Neural cell (in vitro differentiated cells): ENCODE measurements at regions not wholly inside any gene's neighbourhood (a gene's known extent, or its start where the extent isn't known, plus 50 kb on each side); places are given as distances from the start of the nearest gene placed in this dataset.

Experiments
- H2AFZ ChIP-seq: fragments of 200-600, 300-800 bp; sonication (generic), shearing (Covaris generic); 2 replicates; pipeline ENCODE4 v1.6.0; 2014; ENCODE audit warnings: low read depth, mild to moderate bottlenecking, antibody characterized with exemption, low read length, moderate library complexity
- H3F3A ChIP-seq: fragments of 200-600 bp; shearing (Covaris generic); 2 replicates; pipeline ENCODE4 v1.6.1; 2016; ENCODE audit warnings: mild to moderate bottlenecking, moderate library complexity, mixed read lengths, antibody characterized with exemption, low read length; ENCODE audit not compliant: insufficient read depth, poor library complexity, severe bottlenecking
- H3K27ac ChIP-seq: fragments of 200-600, 300-800 bp; sonication (generic), shearing (Covaris generic); 2 replicates; pipeline ENCODE4 v1.5.1; 2014; ENCODE audit warnings: mild to moderate bottlenecking, low read length, moderate library complexity
- H3K27me3 ChIP-seq: fragments of 300-800, 200-600 bp; sonication (generic), shearing (Covaris generic); 2 replicates; pipeline ENCODE4 v1.6.0; 2014; ENCODE audit warnings: mild to moderate bottlenecking, low read depth, low read length, moderate library complexity; ENCODE audit not compliant: insufficient read depth
- H3K36me3 ChIP-seq: fragments of 300-800, 200-600 bp; sonication (generic), shearing (Covaris generic); 2 replicates; pipeline ENCODE4 v1.5.1; 2014; ENCODE audit warnings: mild to moderate bottlenecking, antibody characterized with exemption, low read length, moderate library complexity; ENCODE audit not compliant: insufficient read depth
- H3K4me2 ChIP-seq: fragments of 300-800, 200-600 bp; sonication (generic), shearing (Covaris generic); 2 replicates; pipeline ENCODE4 v1.6.0; 2014; ENCODE audit warnings: mild to moderate bottlenecking, low read length
- H3K4me3 ChIP-seq: fragments of 300-800, 200-600 bp; sonication (generic), shearing (Covaris generic); 2 replicates; pipeline ENCODE4 v1.5.1; 2014; ENCODE audit warnings: mild to moderate bottlenecking, low read length, moderate library complexity
- H3K79me2 ChIP-seq: fragments of 200-600 bp; shearing (Covaris generic); replicated peaks from 2 replicates; pipeline ENCODE4 v1.6.0; 2014; ENCODE audit warnings: mild to moderate bottlenecking, low read length, moderate library complexity; ENCODE audit not compliant: insufficient read depth
- H3K9ac ChIP-seq: fragments of 300-800, 200-600 bp; sonication (generic), shearing (Covaris generic); 2 replicates; pipeline ENCODE4 v1.6.1; 2016; ENCODE audit warnings: mild to moderate bottlenecking, low read length, mixed read lengths
- H3K9me2 ChIP-seq: fragments of 200-600 bp; shearing (Covaris generic); 2 replicates; pipeline ENCODE4 v1.6.1; 2016; ENCODE audit warnings: mild to moderate bottlenecking, low read length, mixed read lengths; ENCODE audit not compliant: insufficient read depth
- H3K9me3 ChIP-seq: fragments of 200-600, 300-800 bp; sonication (generic), shearing (Covaris generic); 2 replicates; pipeline ENCODE4 v1.6.1; 2016; ENCODE audit warnings: mild to moderate bottlenecking, mixed run types, low read length, moderate library complexity, mixed read lengths
- H4K20me1 ChIP-seq: fragments of 200-600 bp; shearing (Covaris generic); 2 replicates; pipeline ENCODE4 v1.6.1; 2016; ENCODE audit warnings: mild to moderate bottlenecking, mixed run types; ENCODE audit not compliant: insufficient read depth
- CTCF ChIP-seq: fragments of 450-650 bp; IDR thresholded peaks from 2 replicates; pipeline ENCODE4 v1.5.1; 2014; ENCODE audit warnings: antibody characterized with exemption, mild to moderate bottlenecking, moderate library complexity; ENCODE audit not compliant: poor library complexity, severe bottlenecking
- EP300 ChIP-seq: fragments of 450-650 bp; conservative IDR thresholded peaks from 2 replicates; pipeline ENCODE4 v1.6.1; 2014; ENCODE audit warnings: antibody characterized with exemption, mild to moderate bottlenecking, moderate library complexity; ENCODE audit not compliant: poor library complexity, severe bottlenecking
- EZH2 ChIP-seq: fragments of 200-600, 300-800 bp; shearing (Covaris generic), sonication (generic); IDR thresholded peaks from 2 replicates; pipeline ENCODE4 v1.6.1; 2014; ENCODE audit warnings: antibody characterized with exemption, low read length, borderline replicate concordance, mild to moderate bottlenecking; ENCODE audit not compliant: insufficient read depth, poor library complexity, severe bottlenecking
- MXI1 ChIP-seq: fragments of 450-650 bp; conservative IDR thresholded peaks from 2 replicates; pipeline ENCODE4 v1.6.1; 2014; ENCODE audit warnings: antibody characterized with exemption, mild to moderate bottlenecking; ENCODE audit not compliant: poor library complexity, severe bottlenecking
- POLR2AphosphoS5 ChIP-seq: IDR thresholded peaks from 2 replicates; pipeline ENCODE4 v1.6.1; 2012
- RAD21 ChIP-seq: fragments of 450-650 bp; conservative IDR thresholded peaks from 2 replicates; pipeline ENCODE4 v1.6.1; 2014; ENCODE audit warnings: antibody characterized with exemption, mild to moderate bottlenecking, moderate library complexity
- REST ChIP-seq: IDR thresholded peaks from 2 replicates; pipeline ENCODE4 v1.6.1; 2012; ENCODE audit warnings: borderline replicate concordance
- SMC3 ChIP-seq: fragments of 450-650 bp; conservative IDR thresholded peaks from 2 replicates; pipeline ENCODE4 v1.6.1; 2014; ENCODE audit warnings: antibody characterized with exemption, mild to moderate bottlenecking, moderate library complexity; ENCODE audit not compliant: poor library complexity
- TAF1 ChIP-seq: IDR thresholded peaks from 2 replicates; pipeline ENCODE4 v1.6.1; 2012; ENCODE audit warnings: low read depth

- Histone ChIP-seq H3K9ac (no peak overlapping the region), H3K4me3 (no peak overlapping the region), H3F3A (no peaks in the 10 kb centered on the region), H3K79me2 (no peaks in the 10 kb centered on the region), H3K9me3 (no peaks in the 10 kb centered on the region), H4K20me1 (no peaks in the 10 kb centered on the region), H3K27me3 (no peaks in the 10 kb centered on the region), H2AFZ (no peak overlapping the region), H3K36me3 (no peaks in the 10 kb centered on the region), H3K27ac (no peak overlapping the region), H3K9me2 (no peaks in the 10 kb centered on the region), H3K4me2 (no peak overlapping the region)
- TF ChIP-seq RAD21 (no peak), EZH2 (no peak)
Measured at GRCh38 chr10:88097092-88097516, 233.7 kb downstream of the PTEN start.

GRCh38 chr10:88097536-88097935 is 234.1 kb downstream of the PTEN start:
- no peak overlapping the region for H3K4me3 ChIP-seq
- H3K36me3 ChIP-seq = no peaks in the 10 kb centered on the region
- H2AFZ ChIP-seq = no peak overlapping the region
- no peaks in the 10 kb centered on the region for H3K9me3 ChIP-seq
- no peaks in the 10 kb centered on the region for H3K9me2 ChIP-seq
- H3K27ac ChIP-seq = no peak overlapping the region
- H3K4me2 ChIP-seq = no peak overlapping the region
- H3K9ac ChIP-seq = no peak overlapping the region
- H3K79me2 ChIP-seq = no peaks in the 10 kb centered on the region
- no peaks in the 10 kb centered on the region for H4K20me1 ChIP-seq
- H3K27me3 ChIP-seq = no peaks in the 10 kb centered on the region
- no peak for TF ChIP-seq EP300
- no peak for TF ChIP-seq EZH2
- no peaks in the 10 kb centered on the region for H3F3A ChIP-seq

- Histone ChIP-seq H3K27me3 (no peaks in the 10 kb centered on the region), H3K79me2 (no peaks in the 10 kb centered on the region), H4K20me1 (no peaks in the 10 kb centered on the region)
Measured at GRCh38 chr10:88100281-88100680, 236.9 kb downstream of the PTEN start.

More at GRCh38 chr10:88100281-88100680, 236.9 kb downstream of the PTEN start:
- TF ChIP-seq EZH2 (no peak), POLR2AphosphoS5 (no peak), SMC3 (no peak), MXI1 (no peak), EP300 (no peak), CTCF (no peak), REST (no peak), TAF1 (no peak), RAD21 (no peak)
- Histone ChIP-seq H2AFZ (no peak overlapping the region), H3K9ac (no peak overlapping the region), H3K9me3 (no peaks in the 10 kb centered on the region), H3K36me3 (no peaks in the 10 kb centered on the region), H3F3A (no peaks in the 10 kb centered on the region), H3K4me2 (no peak overlapping the region), H3K4me3 (no peak overlapping the region), H3K9me2 (no peaks in the 10 kb centered on the region), H3K27ac (no peak overlapping the region)
